K562 (cell line): ENCODE measurements at regions not wholly inside any gene's neighbourhood (a gene's known extent, or its start where the extent isn't known, plus 50 kb on each side); places are given as distances from the start of the nearest gene placed in this dataset.

Source experiments
- ATAC-seq: fragments of 200-7000 bp; cut with Tn5 transposase; 3 replicates; pipeline ENCODE4 v1.9.1; 2020; ENCODE audit warnings: moderate library complexity
- BruUV-seq: library from RNA; stranded (reverse); fragments of 400-500 nt; replicated peaks from 2 replicates; lab custom pipeline; 2021; lab: Mats Ljungman, UMichigan
- CTCF ChIA-PET: fragments of 300-600 bp; formaldehyde crosslinking; extraction: SDS; loops from one replicate; lab custom pipeline; 2021; ENCODE audit warnings: low intra/inter-chr PET ratio; lab: Yijun Ruan, JAX
- POLR2A ChIA-PET: fragments of 300-600, 350-650 bp; sonication (Branson Sonifier 250); formaldehyde crosslinking; extraction: SDS; loops from one replicate; lab custom pipeline; 2021; ENCODE audit warnings: antibody characterized with exemption, inconsistent platforms; lab: Yijun Ruan, JAX
- DNase-seq, 4 experiments: peaks; one replicate each; pipeline versions ENCODE4 v3.0.0 to v3.0.0-alpha.2; 2011 to 2018; ENCODE audit warnings: low spot score in 3 of 4, mixed read lengths in 3 of 4; ENCODE audit errors: extremely low read depth in 1 of 4
- FAIRE-seq: peaks from 2 replicates; lab custom pipeline; 2011; peaks lifted over from hg19 to GRCh38; lab: Jason Lieb, UNC
- H2AFZ ChIP-seq: 2 replicates; pipeline ENCODE4 v1.6.0; 2011; ENCODE audit warnings: low read depth, low read length, control low read depth, inconsistent platforms
- H3K27ac ChIP-seq: fragments of 200-600 bp; 3 replicates; pipeline ENCODE4 v1.8.0; 2011; ENCODE audit warnings: low read depth, mild to moderate bottlenecking, control low read depth, inconsistent platforms, low read length, moderate library complexity, mixed read lengths; ENCODE audit errors: extremely low read depth
- H3K27me3 ChIP-seq, 2 experiments: fragments of 300-600 bp in 1 of 2; 2 replicates in 1 of 2; 3 replicates in 1 of 2; pipeline versions ENCODE4 v1.6.0 to v1.8.0; 2011; ENCODE audit warnings: inconsistent platforms in 2 of 2, low read length in 2 of 2, mild to moderate bottlenecking in 1 of 2, mixed read lengths in 1 of 2, moderate library complexity in 1 of 2; ENCODE audit not compliant: control insufficient read depth in 2 of 2, insufficient read depth in 2 of 2
- H3K36me3 ChIP-seq: fragments of 300-600 bp; 3 replicates; pipeline ENCODE4 v1.8.0; 2011; ENCODE audit warnings: mild to moderate bottlenecking, low read length, inconsistent platforms; ENCODE audit not compliant: control insufficient read depth, insufficient read depth
- H3K4me1 ChIP-seq, 2 experiments: fragments of 200-600 bp in 1 of 2; replicated peaks in 1 of 2; 2 replicates in 1 of 2; 3 replicates in 1 of 2; pipeline versions ENCODE4 v1.5.1 to v1.8.0; 2011; ENCODE audit warnings: inconsistent platforms in 2 of 2, low read length in 2 of 2, mild to moderate bottlenecking in 1 of 2, mixed read lengths in 1 of 2, moderate library complexity in 1 of 2; ENCODE audit not compliant: control insufficient read depth in 2 of 2, insufficient read depth in 2 of 2
- H3K4me2 ChIP-seq: 2 replicates; pipeline ENCODE4 v1.6.1; 2011; ENCODE audit warnings: low read length, control low read depth, inconsistent platforms, mixed read lengths; ENCODE audit not compliant: insufficient read depth
- H3K4me3 ChIP-seq: fragments of 200-600 bp; sonication (generic), shearing (Covaris generic); 2 replicates; pipeline ENCODE4 v1.5.1; 2016; ENCODE audit warnings: control low read depth, inconsistent platforms
- H3K79me2 ChIP-seq: fragments of 200-600 bp; 3 replicates; pipeline ENCODE4 v1.8.0; 2011; ENCODE audit warnings: low read length, inconsistent platforms; ENCODE audit not compliant: control insufficient read depth, insufficient read depth
- H3K9ac ChIP-seq, 2 experiments: 2 replicates each; pipeline versions ENCODE4 v1.6.0 to v1.6.1; 2011; ENCODE audit warnings: low read depth in 2 of 2, low read length in 2 of 2, control low read depth in 1 of 2, inconsistent platforms in 1 of 2, mild to moderate bottlenecking in 1 of 2, mixed read lengths in 1 of 2; ENCODE audit not compliant: insufficient read depth in 1 of 2
- H3K9me1 ChIP-seq: one replicate; pipeline ENCODE4 v1.6.0; 2011; ENCODE audit warnings: inconsistent platforms, mild to moderate bottlenecking, low read length, moderate library complexity; ENCODE audit not compliant: control insufficient read depth, insufficient read depth
- H3K9me3 ChIP-seq: replicated peaks from 2 replicates; pipeline ENCODE4 v1.5.1; 2011; ENCODE audit warnings: low read depth, low read length, inconsistent platforms; ENCODE audit not compliant: control insufficient read depth, insufficient read depth
- H4K20me1 ChIP-seq: replicated peaks from 2 replicates; pipeline ENCODE4 v1.6.1; 2011; ENCODE audit warnings: low read length, inconsistent platforms, mixed read lengths; ENCODE audit not compliant: control insufficient read depth, insufficient read depth
- CREB1 ChIP-seq, 2 experiments: sonication (generic) in 1 of 2; formaldehyde crosslinking in 1 of 2; IDR thresholded peaks; 2 replicates each; pipeline versions ENCODE4 v1.6.1 to v1.8.0; 2012 to 2022; ENCODE audit warnings: inconsistent platforms in 1 of 2, mild to moderate bottlenecking in 1 of 2, missing genetic modification reagents in 1 of 2, moderate library complexity in 1 of 2
- EZH2 ChIP-seq: IDR thresholded peaks from 2 replicates; pipeline ENCODE4 v1.6.1; 2012; ENCODE audit warnings: low read depth, mild to moderate bottlenecking, inconsistent platforms, low read length, borderline replicate concordance
- HNRNPH1 ChIP-seq: fragments of 200-400 bp; formaldehyde crosslinking; optimal IDR thresholded peaks from 2 replicates; pipeline ENCODE3; 2017; ENCODE audit warnings: low read depth, mild to moderate bottlenecking, low read length, moderate library complexity
- LEF1 ChIP-seq: fragments of 450-650 bp; IDR thresholded peaks from 2 replicates; pipeline ENCODE4 v1.6.1; 2016; ENCODE audit warnings: mild to moderate bottlenecking
- NFE2 ChIP-seq: IDR thresholded peaks from 2 replicates; pipeline ENCODE4 v1.6.1; 2014; ENCODE audit warnings: antibody characterized with exemption, low read depth
- SMARCC2 ChIP-seq: fragments of 450-650 bp; IDR thresholded peaks from 2 replicates; pipeline ENCODE4 v1.6.1; 2017; ENCODE audit warnings: antibody characterized with exemption, moderate library complexity, mild to moderate bottlenecking, low read depth
- SNAPC5 ChIP-seq: fragments of 250-450 bp; sonication (Bioruptor Pico); IDR thresholded peaks from 2 replicates; pipeline ENCODE4 v1.8.0; 2021; ENCODE audit warnings: moderate library complexity, mild to moderate bottlenecking, inconsistent platforms
- UBTF ChIP-seq, 2 experiments: IDR thresholded peaks; 2 replicates each; pipeline ENCODE4 v1.6.1; 2012; ENCODE audit warnings: improper control_type of control experiment in 2 of 2, low read depth in 2 of 2, low read length in 2 of 2, borderline replicate concordance in 1 of 2
- ZBTB17 ChIP-seq: fragments of 450-650 bp; formaldehyde crosslinking; IDR thresholded peaks from 2 replicates; pipeline ENCODE4 v1.4.0; 2020; ENCODE audit warnings: mild to moderate bottlenecking
- ZNF740 ChIP-seq, 3 experiments: fragments of 200-800 bp in 1 of 3; sonication (Bioruptor generic) in 1 of 3; sonication (generic) in 1 of 3; formaldehyde crosslinking in 1 of 3; IDR thresholded peaks; 2 replicates each; pipeline versions ENCODE4 v1.6.1 to v1.8.0; 2016 to 2022; ENCODE audit warnings: mild to moderate bottlenecking in 2 of 3, missing compliant biosample characterization in 2 of 3, missing genetic modification characterization in 2 of 3, missing genetic modification reagents in 1 of 3
- ZNF764 ChIP-seq: fragments of 250-450 bp; sonication (Bioruptor Pico); IDR thresholded peaks from 2 replicates; pipeline ENCODE4 v1.4.0; 2020; ENCODE audit warnings: low read depth, mild to moderate bottlenecking, moderate library complexity
- WGBS: fragments of 100-300 bp; shearing (Covaris generic); methylation state at CpG from one replicate; pipeline ENCODE4 v1.1.6; 2016; ENCODE audit warnings: low coverage, mixed read lengths; ENCODE audit not compliant: insufficient coverage; ENCODE audit errors: missing lambda C conversion rate; 5-methylcytosine and 5-hydroxymethylcytosine counted together
- in situ Hi-C: fragments of 300-500 bp; cut with MboI; formaldehyde crosslinking; loops from 4 replicates; pipeline ENCODE4 v1.15.0; 2018; ENCODE audit warnings: inconsistent platforms, mixed read lengths
- intact Hi-C: fragments of 100-400 bp; cut with micrococcal nuclease; formaldehyde crosslinking; loops from 2 replicates; pipeline ENCODE4 v1.14.2; 2022

- TF ChIP-seq UBTF (IDR thresholded peaks at IDR 0.05; ENCODE audit: borderline replicate concordance in 1 of 2, low read depth in 2 of 2, low read length in 2 of 2) (no peak), ZBTB17 (CRISPR knock-in tag) (no peak), ZNF764 (no peak), SNAPC5 (CRISPR knock-in tag) (no peak)
Measured at GRCh38 chr12:97134495-97134894, 227.4 kb downstream of the NEDD1 start (continued).

- Histone ChIP-seq H3K9me3 (no peaks in the 10 kb centered on the region), H3K27me3 (no peaks in the 10 kb centered on the region), H3K36me3 (no peaks in the 10 kb centered on the region), H3K4me3 (no peak overlapping the region), H2AFZ (no peak overlapping the region), H3K79me2 (no peaks in the 10 kb centered on the region), H3K27ac (no peak overlapping the region), H3K4me2 (no peak overlapping the region), H3K9ac (no peak overlapping the region), H3K4me1 (no peaks in the 10 kb centered on the region), H3K9me1 (no peaks in the 10 kb centered on the region), H4K20me1 (no peaks in the 10 kb centered on the region)
- in situ Hi-C loops, result no loop called here
- DNase-seq (no peak), ATAC-seq (no peak), FAIRE-seq (no peak)
- BruUV-seq, result no TSS peak
- CTCF ChIA-PET, result no interaction called here
- WGBS, result 7% methylated on average over 4 of the region's 4 CpGs
- intact Hi-C loops, result no loop called here
- POLR2A ChIA-PET, result no interaction called here
- TF ChIP-seq HNRNPH1 (no peak), CREB1 (IDR thresholded peaks at IDR 0.05) (no peak), CREB1 (CRISPR knock-in tag; IDR thresholded peaks at IDR 0.05) (no peak), NFE2 (no peak), LEF1 (no peak), SMARCC2 (no peak), ZNF740 (CRISPR knock-in tag; IDR thresholded peaks at IDR 0.05) (no peak), ZNF740 (tag; IDR thresholded peaks at IDR 0.05) (no peak), EZH2 (no peak)
Measured at GRCh38 chr12:97140355-97140754, 233.3 kb downstream of the NEDD1 start.
